Panc1 (cell line): ENCODE measurements at regions not wholly inside any gene's neighbourhood (a gene's known extent, or its start where the extent isn't known, plus 50 kb on each side); places are given as distances from the start of the nearest gene placed in this dataset.

Source experiments
- ATAC-seq: fragments of 200-7000 bp; cut with Tn5 transposase; 2 replicates; pipeline ENCODE4 v1.9.1; 2020; ENCODE audit warnings: mild to moderate bottlenecking, moderate library complexity
- BruUV-seq: library from RNA; stranded (reverse); fragments of 400-500 nt; replicated peaks from 2 replicates; lab custom pipeline; 2021; lab: Mats Ljungman, UMichigan
- CTCF ChIA-PET: fragments of 300-600 bp; sonication (Branson Sonifier 250); formaldehyde crosslinking; loops from one replicate; lab custom pipeline; 2022; ENCODE audit warnings: antibody characterized with exemption; lab: Charles Lee
- POLR2A ChIA-PET: fragments of 300-600 bp; sonication (Branson Sonifier 250); formaldehyde crosslinking; loops from one replicate; lab custom pipeline; 2022; ENCODE audit warnings: antibody characterized with exemption; lab: Charles Lee
- DNase-seq: peaks from one replicate; pipeline ENCODE4 v3.0.0-alpha.2; 2010; ENCODE audit warnings: low read depth, low spot score
- H3K27ac ChIP-seq: 2 replicates; pipeline ENCODE4 v1.5.1; 2011; ENCODE audit warnings: mild to moderate bottlenecking, low read length, inconsistent platforms
- H3K27me3 ChIP-seq: fragments of 200-500 bp; sonication (Bioruptor generic); 2 replicates; pipeline ENCODE4 v1.6.0; 2014; ENCODE audit warnings: low read length, inconsistent platforms; ENCODE audit not compliant: control insufficient read depth, insufficient read depth
- H3K36me3 ChIP-seq: fragments of 200-500 bp; sonication (Bioruptor generic); 2 replicates; pipeline ENCODE4 v1.5.1; 2014; ENCODE audit warnings: inconsistent platforms, mild to moderate bottlenecking, low read length, moderate library complexity; ENCODE audit not compliant: control insufficient read depth, insufficient read depth
- H3K4me1 ChIP-seq: 2 replicates; pipeline ENCODE4 v1.5.1; 2011; ENCODE audit warnings: inconsistent platforms, mild to moderate bottlenecking, low read length, moderate library complexity; ENCODE audit not compliant: control insufficient read depth, insufficient read depth
- H3K4me3 ChIP-seq, 2 experiments: 2 replicates each; pipeline ENCODE4 v1.5.1; 2011 to 2012; ENCODE audit warnings: low read depth in 2 of 2, low read length in 2 of 2, mild to moderate bottlenecking in 2 of 2, inconsistent platforms in 1 of 2, moderate library complexity in 1 of 2
- H3K9me3 ChIP-seq: fragments of 200-500 bp; sonication (Bioruptor generic); 2 replicates; pipeline ENCODE4 v1.5.1; 2014; ENCODE audit warnings: low read depth, mild to moderate bottlenecking, inconsistent platforms, low read length, moderate library complexity; ENCODE audit not compliant: control insufficient read depth, insufficient read depth
- CTCF ChIP-seq: fragments of 450-650 bp; IDR thresholded peaks from 2 replicates; pipeline ENCODE4 v1.5.1; 2017; ENCODE audit warnings: mild to moderate bottlenecking
- POLR2AphosphoS5 ChIP-seq: IDR thresholded peaks from 2 replicates; pipeline ENCODE4 v1.6.1; 2012; ENCODE audit warnings: mild to moderate bottlenecking, low read depth, low read length, moderate library complexity
- REST ChIP-seq, 2 experiments: IDR thresholded peaks; 2 replicates each; pipeline ENCODE4 v1.6.1; 2011 to 2012; ENCODE audit warnings: low read depth in 2 of 2, control low read depth in 1 of 2, low read length in 1 of 2, mild to moderate bottlenecking in 1 of 2, moderate library complexity in 1 of 2; ENCODE audit not compliant: insufficient read depth in 1 of 2
- SIN3A ChIP-seq: IDR thresholded peaks from 2 replicates; pipeline ENCODE4 v1.6.1; 2012; ENCODE audit warnings: low read depth, mild to moderate bottlenecking, low read length, moderate library complexity, borderline replicate concordance; ENCODE audit not compliant: insufficient read depth
- TCF7L2 ChIP-seq: IDR thresholded peaks from 2 replicates; pipeline ENCODE4 v1.6.1; 2011; ENCODE audit warnings: mild to moderate bottlenecking, low read depth, low read length, inconsistent platforms
- in situ Hi-C: cut with HindIII; loops from 2 replicates; pipeline ENCODE4 v1.10.0; 2016; ENCODE audit warnings: low sequenced_read_pairs, low pct_unique_long_range_greater_than_20kb
- intact Hi-C: fragments of 100-400 bp; cut with micrococcal nuclease; formaldehyde crosslinking; loops from one replicate; pipeline ENCODE4 v1.10.0; 2022; ENCODE audit not compliant: unreplicated experiment

- no peaks in the 10 kb centered on the region for H3K36me3 ChIP-seq
- no peak overlapping the region for H3K27ac ChIP-seq
- no peak for ATAC-seq
- no peak for TF ChIP-seq POLR2AphosphoS5
- no peak for TF ChIP-seq REST (IDR thresholded peaks at IDR 0.05; ENCODE audit: insufficient read depth in 1 of 2, low read depth in 2 of 2, low read length in 1 of 2)
- TF ChIP-seq CTCF, result no peak
- TF ChIP-seq SIN3A, result no peak
- TF ChIP-seq TCF7L2, result no peak
- no peaks in the 10 kb centered on the region for H3K9me3 ChIP-seq
- intact Hi-C loops, result no loop called here
- no TSS peak for BruUV-seq
- ChIA-PET CTCF (no interaction called here), POLR2A (no interaction called here)
- DNase-seq, result no peak
- no peaks in the 10 kb centered on the region for H3K27me3 ChIP-seq
- in situ Hi-C loops, result no loop called here
- H3K4me3 ChIP-seq, result no peak overlapping the region
- no peaks in the 10 kb centered on the region for H3K4me1 ChIP-seq
Observed at GRCh38 chr2:221228214-221228769, 343.8 kb downstream of the EPHA4 start.

GRCh38 chr2:221229099-221229498, 343.0 kb downstream of the EPHA4 start:
- DNase-seq, result no peak
- Histone ChIP-seq H3K27ac (no peak overlapping the region), H3K27me3 (no peaks in the 10 kb centered on the region), H3K9me3 (no peaks in the 10 kb centered on the region), H3K4me1 (no peaks in the 10 kb centered on the region), H3K36me3 (no peaks in the 10 kb centered on the region), H3K4me3 (no peak overlapping the region)
- ChIA-PET CTCF (no interaction called here), POLR2A (no interaction called here)
- no TSS peak for BruUV-seq
- in situ Hi-C loops, result no loop called here
- intact Hi-C loops, result no loop called here
- TF ChIP-seq POLR2AphosphoS5 (no peak), TCF7L2 (no peak), REST (IDR thresholded peaks at IDR 0.05; ENCODE audit: insufficient read depth in 1 of 2, low read depth in 2 of 2, low read length in 1 of 2) (no peak), CTCF (no peak), SIN3A (no peak)
- no peak for ATAC-seq
